ENCODE measurements at regions not wholly inside any gene's neighbourhood (a gene's known extent, or its start where the extent isn't known, plus 50 kb on each side); places are given as distances from the start of the nearest gene placed in this dataset.
A peak's percentile ranks its signal among the peaks of the same experiment; 100 is the strongest.
"Not testable (repeated sequence)": the region's sequence is repeated elsewhere in the genome, so short reads cannot be mapped to it uniquely, and the experiment has no call there.

DNA sequence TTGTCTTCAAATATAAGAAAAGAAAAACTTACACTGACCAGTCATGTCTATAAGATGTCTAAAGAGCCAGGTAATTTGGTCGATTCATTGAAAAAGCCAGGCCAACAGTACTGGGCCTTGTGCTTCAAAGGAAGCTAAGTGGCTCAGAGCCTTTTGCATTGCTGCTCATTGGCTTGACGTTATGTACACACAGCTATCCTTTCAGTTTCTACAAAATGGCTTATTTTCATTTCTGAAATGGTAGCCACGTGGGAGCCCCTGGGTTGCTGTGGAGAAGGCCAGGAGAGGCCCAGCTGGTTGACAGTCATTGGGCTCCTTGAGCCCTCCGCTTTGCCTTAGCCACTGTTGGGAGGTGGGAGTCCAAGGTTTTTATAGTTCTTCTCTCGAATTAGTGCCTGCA lies 199.1 kb upstream of the CXorf66 start:
- DNase-seq (ENCODE audit: low read depth) = no peak

GRCh38 chrX:140163371-140164159 lies 198.2 kb upstream of the CXorf66 start:
- peak; percentile 67 for DNase-seq (ENCODE audit: low read depth)

GRCh38 chrX:140157611-140158010 lies 192.3 kb upstream of the CXorf66 start:
- DNase-seq (ENCODE audit: low read depth) = peak; percentile 92

DNA sequence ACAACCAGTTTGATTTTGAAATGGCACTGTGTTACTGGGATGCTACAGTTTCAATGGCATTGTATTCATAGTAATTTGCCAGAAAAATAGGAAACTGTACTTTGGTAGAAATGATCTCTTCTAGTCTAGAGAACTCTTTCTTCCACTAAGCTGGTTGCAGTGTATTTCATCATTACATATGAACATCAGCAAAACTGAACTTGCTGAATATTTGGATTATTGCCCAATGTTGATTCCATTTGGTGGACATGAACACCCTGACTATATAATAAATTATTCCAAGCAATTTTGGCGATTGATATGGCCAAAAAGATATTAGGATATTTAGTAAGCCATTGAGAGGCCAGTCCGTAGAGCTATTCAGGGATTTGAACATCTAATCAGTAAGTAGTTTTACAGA lies 191.8 kb upstream of the CXorf66 start:
- no peak for DNase-seq (ENCODE audit: low read depth)

GRCh38 chrX:140151316-140151715 lies 186.0 kb upstream of the CXorf66 start:
- peak; percentile 20 for DNase-seq (ENCODE audit: low read depth)

DNA sequence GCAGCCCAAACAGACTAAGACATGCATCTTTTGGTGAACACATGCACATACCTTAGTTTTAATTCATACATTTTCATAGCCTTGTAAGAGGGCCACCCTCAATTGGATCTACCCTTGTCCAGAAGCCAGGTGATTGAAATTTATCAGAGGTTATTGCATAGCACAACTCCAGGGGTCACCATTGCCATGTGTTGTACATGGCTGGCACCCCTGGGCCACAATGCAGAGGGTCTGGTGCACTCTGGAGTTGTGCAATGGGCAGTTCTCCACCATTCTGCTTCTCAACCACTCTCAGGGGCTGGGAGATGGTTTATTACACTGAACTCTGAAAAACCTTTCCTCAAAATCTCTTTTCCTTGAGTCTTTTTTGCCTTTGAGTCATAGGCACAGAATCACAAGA lies 184.4 kb upstream of the CXorf66 start:
- DNase-seq (ENCODE audit: low read depth) = no peak

DNA sequence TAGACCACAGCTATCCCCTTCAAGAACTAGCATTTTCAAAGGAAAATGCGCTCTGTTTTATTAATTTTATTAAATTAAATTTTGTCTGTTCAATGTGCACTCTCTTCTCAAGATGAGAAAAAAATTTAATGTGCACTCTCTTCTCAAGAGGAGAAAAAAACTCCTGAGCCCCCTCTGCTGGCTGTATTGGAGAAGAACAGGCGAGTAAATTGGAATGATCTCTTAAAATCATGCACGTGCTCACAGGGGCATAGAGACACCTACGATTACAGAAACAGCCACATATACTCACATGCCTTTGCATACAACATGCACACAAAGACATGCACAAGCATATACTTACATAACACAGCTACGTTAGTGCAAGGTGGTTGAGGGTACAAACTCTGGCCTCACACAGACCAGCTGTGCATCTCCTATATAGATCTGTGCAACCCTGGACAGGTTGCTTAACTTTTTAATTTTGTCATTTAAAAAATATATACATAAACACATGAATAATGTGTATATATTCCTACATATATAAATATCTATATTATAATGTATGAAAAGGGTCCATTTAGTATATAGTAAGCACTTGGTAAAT lies 176.2 kb upstream of the CXorf66 start:
- DNase-seq (ENCODE audit: low read depth) = no peak

- DNase-seq (ENCODE audit: low read depth) = not testable (repeated sequence)
Measured at GRCh38 chrX:140138492-140138891, 173.2 kb upstream of the CXorf66 start.

DNA sequence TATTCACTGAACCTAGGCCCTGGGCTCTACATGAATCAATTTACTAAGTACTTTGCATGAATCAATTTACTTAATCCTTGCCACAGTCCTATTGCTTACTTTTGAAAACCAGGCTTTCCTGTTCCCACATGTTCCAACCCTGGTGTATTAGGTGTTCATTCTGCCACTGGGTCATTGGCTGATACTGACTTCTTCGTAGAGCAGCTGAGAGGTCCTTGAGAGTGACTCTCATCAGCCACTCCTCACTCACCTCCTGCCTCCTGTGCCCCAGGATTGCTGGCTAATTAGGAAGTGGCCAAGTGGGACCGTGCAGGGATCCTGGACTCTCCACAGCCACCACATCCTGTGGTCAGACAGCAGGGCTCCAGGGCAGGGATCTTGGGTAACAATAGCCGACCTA lies 172.7 kb upstream of the CXorf66 start:
- not testable (repeated sequence) for DNase-seq (ENCODE audit: low read depth)

DNA sequence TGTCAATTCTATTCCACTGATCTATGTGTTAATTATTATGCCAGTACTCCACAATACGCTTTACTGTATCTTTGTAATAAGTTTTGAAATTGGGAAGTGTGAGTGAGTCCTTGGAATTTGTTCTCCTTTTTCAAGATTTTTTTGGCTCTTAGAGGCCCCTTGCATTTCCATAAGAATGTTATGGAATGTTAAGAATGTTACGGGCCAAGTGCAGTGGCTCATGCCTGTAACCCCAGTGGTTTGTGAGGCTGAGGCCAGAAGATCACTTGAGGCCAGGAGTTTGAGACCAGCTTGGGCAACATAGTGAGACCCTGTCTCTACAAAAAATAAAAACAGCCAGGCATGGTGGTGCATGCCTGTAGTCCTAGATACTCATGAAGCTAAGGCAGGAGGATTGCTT lies 167.6 kb upstream of the CXorf66 start:
- DNase-seq (ENCODE audit: low read depth) = no peak

GRCh38 chrX:140123446-140123845 lies 158.1 kb upstream of the CXorf66 start:
- DNase-seq (ENCODE audit: low read depth) = peak; percentile 6

- not testable (repeated sequence) for DNase-seq (ENCODE audit: low read depth)
Measured at GRCh38 chrX:140114059-140114458, 148.7 kb upstream of the CXorf66 start.

DNA sequence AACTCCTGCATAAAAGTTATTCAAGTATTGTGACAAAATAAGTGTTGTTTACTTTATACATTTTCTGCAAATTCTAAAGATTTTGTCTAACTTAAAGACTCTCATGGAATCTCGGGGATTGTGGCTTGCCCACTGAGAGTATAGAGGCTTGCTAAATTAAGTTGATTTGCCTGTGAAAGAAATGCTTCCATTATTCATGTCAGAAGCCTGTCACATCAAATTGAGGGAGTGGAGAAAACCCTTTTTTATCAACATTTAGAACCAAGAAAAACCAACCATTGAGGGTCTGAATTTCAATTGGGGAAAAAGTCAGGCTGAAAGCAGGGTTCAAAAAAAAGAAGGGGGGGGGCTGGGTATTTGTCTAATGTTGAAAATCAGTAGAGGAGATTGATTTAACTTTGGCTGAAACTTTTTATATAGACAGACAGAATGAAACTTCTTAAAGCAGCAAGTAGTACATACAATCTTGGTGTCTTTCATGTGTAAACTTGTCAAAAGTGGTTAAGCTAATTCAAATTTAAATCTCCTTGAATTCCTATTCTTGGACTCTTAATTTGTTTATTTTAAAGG lies 144.8 kb upstream of the CXorf66 start:
- no peak for DNase-seq (ENCODE audit: low read depth)

DNA sequence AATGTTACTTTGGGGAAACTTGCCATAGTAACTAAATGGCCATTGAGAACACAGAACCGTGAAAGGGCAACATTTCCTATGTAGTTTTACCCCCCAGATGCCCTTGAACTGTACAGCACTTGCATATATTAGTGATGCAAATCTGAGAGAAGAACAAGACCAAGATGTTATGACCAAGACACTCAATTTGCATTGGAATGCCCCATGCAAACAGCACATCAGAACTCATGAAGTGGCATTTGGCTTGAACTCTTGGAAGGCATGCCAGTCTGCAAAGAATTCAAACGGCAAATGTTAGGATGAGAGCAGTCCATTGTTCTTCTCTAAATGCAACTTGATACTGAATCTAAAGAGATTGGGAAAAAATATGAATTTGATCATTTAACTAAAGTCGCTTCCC lies 139.4 kb upstream of the CXorf66 start:
- no peak for DNase-seq (ENCODE audit: low read depth)

DNA sequence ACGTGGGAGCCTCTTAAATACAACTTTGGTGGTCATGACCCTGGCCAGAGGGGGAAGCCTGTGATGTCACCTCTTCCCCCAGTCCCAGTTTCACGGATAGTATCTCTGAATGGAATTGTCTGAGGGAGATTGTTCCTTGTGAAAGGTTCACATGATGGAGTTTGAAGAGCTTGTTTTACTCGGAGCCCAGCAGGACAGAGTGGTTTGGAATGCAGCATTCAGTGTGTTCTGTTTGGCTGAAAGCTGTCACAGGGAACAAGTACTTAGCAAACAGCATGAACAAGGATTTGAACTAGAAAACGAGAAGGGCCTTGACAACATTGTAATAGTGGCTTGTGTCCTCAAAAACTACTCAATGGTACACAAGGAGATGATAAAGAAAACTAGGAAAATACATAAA lies 133.9 kb upstream of the CXorf66 start:
- DNase-seq (ENCODE audit: low read depth) = no peak

DNA sequence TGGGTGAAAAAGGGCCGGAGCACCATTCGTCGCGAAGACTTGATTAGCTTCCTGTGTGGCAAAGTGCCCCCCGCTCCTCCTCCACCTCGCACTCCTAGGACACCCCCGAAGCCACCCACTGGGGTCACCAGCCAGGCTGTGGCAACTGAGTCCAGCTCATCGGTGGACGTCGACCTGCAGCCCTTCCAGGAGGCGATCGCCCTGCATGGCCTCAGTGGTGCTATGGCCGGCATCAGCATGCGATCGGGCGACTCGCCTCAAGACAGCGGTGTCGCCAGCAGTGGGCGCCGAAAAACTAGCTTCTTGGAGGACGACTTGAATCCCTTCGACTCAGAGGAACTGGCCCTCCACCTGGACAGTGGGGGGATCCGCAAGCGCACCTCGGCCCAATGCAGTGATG lies 126.8 kb upstream of the CXorf66 start:
- no peak for DNase-seq (ENCODE audit: low read depth)

GRCh38 chrX:140091125-140091886 lies 126.0 kb upstream of the CXorf66 start:
- DNase-seq (ENCODE audit: low read depth) = no peak

DNA sequence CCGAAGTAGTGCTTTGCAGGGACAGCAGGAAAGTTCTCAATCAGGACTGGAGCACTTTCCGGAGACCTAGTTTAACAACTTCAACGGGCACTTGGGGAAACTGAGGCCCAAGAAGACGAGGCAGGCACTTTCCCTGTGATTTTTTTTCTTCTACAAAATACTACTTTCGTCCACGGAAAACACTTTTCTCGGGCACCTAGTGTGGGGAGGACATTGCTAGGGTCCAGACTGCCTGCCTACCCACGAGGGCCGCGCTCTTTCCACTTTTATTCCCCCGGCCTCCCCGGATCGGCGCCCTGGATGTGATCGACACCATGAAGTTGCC lies 125.4 kb upstream of the CXorf66 start:
- no peak for DNase-seq (ENCODE audit: low read depth)

DNA sequence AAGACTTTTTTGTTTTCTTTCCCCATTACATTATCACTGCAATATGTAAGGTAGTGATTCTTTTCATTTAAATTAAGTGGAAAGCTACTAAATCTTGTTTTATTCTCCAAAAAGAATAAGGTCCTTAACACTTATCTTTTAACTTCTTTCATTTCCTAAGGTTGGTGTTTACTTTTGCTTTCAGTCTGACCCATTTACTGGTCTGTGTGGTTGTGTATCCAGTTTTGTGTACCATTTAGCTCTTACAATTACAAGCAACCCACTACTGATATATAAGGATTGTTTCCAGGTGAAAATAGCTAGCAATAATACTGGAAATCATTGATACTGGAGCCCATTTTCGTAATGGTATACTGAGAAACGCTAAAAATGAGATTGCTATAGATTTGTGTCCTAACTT lies 123.1 kb upstream of the CXorf66 start:
- no peak for DNase-seq (ENCODE audit: low read depth)

GRCh38 chrX:140087875-140088274 lies 122.6 kb upstream of the CXorf66 start:
- no peak for DNase-seq (ENCODE audit: low read depth)

DNA sequence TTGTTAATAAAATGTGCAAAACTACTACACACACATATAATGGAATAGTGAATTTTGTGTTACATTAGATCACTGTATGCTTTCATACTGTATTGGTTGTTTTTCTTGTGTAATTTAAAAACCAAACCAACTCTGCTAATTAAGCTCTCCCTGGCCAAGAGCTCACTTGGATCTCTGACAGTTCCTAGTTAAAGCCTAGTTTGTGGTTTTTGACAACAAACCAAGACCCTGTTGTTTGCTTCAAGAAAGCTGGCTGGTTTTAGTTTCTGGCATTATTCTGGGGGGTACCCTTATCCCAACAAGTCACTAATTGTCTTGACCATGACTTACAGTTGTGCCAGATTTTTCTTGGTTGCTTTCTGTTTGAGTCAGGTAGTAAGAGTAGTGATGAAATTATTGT lies 121.4 kb upstream of the CXorf66 start:
- no peak for DNase-seq (ENCODE audit: low read depth)

DNA sequence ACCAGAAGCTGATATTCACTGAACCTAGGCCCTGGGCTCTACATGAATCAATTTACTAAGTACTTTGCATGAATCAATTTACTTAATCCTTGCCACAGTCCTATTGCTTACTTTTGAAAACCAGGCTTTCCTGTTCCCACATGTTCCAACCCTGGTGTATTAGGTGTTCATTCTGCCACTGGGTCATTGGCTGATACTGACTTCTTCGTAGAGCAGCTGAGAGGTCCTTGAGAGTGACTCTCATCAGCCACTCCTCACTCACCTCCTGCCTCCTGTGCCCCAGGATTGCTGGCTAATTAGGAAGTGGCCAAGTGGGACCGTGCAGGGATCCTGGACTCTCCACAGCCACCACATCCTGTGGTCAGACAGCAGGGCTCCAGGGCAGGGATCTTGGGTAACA lies 109.5 kb upstream of the CXorf66 start:
- not testable (repeated sequence) for DNase-seq (ENCODE audit: low read depth)

DNA sequence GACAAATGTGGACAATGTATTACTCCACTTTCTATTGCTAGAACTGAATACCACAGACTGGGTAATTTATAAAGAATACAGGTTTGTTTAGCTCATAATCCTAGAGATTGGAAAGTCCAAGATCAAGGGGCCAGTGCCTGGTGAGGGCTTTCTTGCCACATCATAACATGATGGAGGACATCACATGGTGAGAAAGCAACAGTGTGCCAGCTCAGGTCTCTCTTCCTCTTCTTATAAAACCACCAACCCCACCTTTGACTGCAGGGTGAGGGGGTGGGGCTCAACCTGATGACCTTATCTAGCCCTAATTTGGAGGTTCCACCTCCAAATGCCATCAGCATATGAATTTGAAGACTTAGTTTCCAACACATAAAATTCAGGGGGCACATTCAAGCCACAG lies 105.7 kb upstream of the CXorf66 start:
- DNase-seq (ENCODE audit: low read depth) = no peak

Measured in RPMI7951 (cell line).